T-helper 9 cell (primary cell): ENCODE measurements at regions not wholly inside any gene's neighbourhood (a gene's known extent, or its start where the extent isn't known, plus 50 kb on each side); places are given as distances from the start of the nearest gene placed in this dataset.

Source experiments
- DNase-seq: peaks from one replicate; pipeline ENCODE4 v3.0.0-alpha.2; 2020

DNA sequence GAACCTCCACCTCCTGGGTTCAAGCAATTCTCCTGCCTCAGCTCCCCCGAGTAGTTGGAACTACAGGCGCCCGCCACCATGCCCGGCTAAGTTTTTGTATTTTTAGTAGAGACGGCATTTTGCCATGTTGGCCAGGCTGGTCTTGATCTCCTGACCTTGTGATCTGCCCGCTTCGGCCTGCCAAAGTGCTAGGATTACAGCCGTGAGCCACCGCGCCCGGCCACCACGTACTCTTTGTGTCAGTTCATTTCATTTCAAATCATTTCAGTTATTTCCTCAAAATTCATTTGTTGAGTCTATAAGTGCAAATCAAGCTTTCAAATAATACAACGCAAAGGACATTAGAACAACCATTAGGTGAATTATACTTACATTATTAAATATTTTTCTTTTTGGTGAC is 943.8 kb downstream of the TYW1 start:
- DNase-seq = no peak

DNA sequence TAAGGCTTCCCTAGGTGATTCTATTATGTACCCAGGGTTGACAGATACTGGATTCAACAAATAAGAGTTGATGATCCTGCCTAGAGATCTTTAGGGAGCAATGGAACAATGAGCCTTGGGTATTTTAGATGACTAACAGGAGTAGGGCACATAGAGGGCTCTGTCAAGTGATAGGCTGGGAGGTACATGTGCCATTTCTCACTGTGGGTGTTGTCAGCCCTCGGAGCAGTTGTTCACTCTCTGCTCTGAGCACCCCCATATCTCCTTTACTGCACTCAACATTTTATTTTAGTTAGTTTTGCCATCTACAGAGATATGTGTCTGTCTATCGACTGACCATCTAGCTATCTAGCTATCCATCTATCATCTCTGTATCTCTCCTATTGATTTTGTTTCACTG is 950.6 kb downstream of the TYW1 start:
- no peak for DNase-seq

GRCh38 chr7:67947646-67948045 is 951.0 kb downstream of the TYW1 start:
- no peak for DNase-seq

DNA sequence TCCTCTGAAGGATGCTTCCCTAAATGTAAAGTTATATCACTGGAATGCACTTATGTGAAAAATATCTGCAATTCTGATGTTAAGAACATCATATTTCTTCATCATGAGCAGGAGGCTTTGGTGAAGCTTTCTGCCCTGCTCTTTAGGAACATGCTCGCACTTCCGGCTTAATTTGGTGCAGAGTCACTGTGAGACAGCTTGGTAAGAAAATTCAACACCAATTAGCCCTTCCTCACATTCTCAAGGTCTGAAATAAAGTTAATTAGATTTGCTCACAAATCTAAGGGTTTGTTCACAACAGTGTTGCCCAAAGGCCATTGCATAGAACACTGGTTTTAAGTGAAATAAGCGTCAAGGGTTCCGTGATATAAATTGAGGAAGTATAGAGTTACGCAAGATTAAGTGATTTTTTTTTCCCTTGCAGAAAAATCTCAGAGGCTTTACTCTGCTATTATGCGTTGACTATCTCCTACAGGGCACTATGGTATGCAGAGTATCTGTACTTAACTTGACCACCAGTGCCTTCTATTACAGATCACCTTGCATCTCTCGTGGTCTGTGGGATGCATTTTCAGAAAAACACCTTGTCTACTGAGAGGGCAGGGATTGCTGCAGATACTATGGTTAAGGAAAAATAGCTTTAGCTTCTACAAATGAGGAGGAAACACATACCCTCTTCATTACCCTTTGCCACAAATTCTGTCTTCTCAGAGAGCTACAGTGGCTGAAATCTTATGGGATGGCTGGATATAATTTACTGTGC is 953.9 kb downstream of the TYW1 start:
- DNase-seq = no peak

DNA sequence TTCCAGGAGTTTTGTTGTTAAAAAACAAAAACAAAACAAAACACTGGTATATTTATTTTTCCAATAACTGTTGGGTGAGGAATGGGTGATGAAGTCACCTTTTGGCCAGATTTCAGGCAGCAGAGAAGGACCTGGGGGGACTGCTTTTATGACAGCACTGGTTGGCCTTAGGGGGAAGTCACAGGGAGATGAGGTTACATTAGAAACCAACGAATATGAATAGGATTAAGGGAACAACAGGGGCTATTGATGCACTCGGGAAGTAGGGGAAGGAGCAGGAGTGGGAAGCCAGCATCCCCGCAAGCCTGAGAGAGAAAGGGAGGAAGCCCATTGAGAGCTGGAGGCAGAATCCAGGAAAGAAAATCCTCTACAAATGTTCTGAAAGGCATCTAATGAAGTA is 958.4 kb downstream of the TYW1 start:
- no peak for DNase-seq

- no peak for DNase-seq
Observed at GRCh38 chr7:67962863-67963262, 966.2 kb downstream of the TYW1 start.

DNA sequence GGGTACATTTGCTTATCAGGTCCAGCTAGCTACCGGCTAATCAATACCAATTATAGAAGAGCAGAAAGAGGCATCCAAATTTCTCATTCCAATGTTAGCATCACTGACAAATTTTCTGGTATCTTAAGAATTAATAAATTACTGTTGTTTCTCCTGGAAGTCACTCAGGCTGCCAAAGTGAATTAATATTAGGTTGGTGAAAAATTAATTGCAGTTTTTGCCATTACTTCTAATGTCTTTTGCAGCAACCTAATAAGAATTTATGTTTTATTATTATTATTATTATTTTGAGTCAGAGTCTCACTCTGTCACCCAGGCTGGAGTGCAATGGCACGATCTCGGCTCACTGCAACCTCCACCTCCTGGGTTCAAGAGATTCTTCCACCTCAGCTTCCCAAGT is 979.9 kb downstream of the TYW1 start:
- no peak for DNase-seq

GRCh38 chr7:67983486-67983885 is 986.9 kb downstream of the TYW1 start:
- DNase-seq = no peak

GRCh38 chr7:67984326-67984725 is 987.7 kb downstream of the TYW1 start:
- DNase-seq = no peak

DNA sequence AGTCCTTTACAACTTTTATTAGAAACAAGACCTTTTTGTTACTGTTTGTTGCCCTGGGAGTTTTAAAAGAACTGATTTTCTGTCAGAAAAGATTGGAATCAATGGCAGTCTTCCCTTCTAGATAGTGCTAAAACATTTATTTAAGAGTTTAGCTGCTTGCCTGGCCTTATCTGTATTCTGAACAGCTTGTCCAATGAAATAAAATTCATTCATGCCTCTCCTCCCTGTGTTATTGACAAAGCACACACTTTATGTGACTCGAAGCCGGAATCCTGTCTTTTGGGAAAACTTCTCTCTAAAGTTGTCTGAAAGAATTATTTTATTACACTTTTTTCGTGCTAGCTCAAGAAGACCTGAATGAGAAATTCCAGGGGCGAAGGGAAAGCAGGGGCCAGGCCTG is 992.5 kb downstream of the TYW1 start:
- no peak for DNase-seq

GRCh38 chr7:67990003-67990402 is 993.4 kb downstream of the TYW1 start:
- DNase-seq = no peak

- no peak for DNase-seq
Observed at GRCh38 chr7:67990716-67991115, 994.1 kb downstream of the TYW1 start.

- DNase-seq = no peak
Observed at GRCh38 chr7:67992287-67992686, 995.7 kb downstream of the TYW1 start.

GRCh38 chr7:68005992-68006391 is 1009.4 kb downstream of the TYW1 start:
- DNase-seq = no peak

DNA sequence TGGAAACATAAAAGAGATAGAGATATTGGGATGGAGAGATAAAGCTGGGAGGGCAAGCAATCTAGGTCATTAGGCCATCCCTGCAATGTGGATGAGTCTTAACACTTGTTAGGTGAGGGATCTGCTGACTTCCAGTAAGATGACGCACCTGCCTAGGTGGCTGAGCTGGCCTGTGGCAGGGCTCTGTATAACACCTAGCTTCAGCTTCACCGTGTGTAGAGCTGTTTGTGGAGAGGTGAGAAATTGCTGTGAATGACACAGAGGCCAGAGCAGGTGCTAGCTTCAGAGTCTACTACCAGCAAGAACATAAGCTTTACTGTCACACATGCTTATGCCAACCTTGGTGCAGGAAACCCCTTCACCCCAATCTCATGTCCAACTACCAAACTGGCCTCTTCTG is 1010.0 kb downstream of the TYW1 start:
- no peak for DNase-seq

GRCh38 chr7:68009716-68010115 is 1013.1 kb downstream of the TYW1 start:
- no peak for DNase-seq

DNA sequence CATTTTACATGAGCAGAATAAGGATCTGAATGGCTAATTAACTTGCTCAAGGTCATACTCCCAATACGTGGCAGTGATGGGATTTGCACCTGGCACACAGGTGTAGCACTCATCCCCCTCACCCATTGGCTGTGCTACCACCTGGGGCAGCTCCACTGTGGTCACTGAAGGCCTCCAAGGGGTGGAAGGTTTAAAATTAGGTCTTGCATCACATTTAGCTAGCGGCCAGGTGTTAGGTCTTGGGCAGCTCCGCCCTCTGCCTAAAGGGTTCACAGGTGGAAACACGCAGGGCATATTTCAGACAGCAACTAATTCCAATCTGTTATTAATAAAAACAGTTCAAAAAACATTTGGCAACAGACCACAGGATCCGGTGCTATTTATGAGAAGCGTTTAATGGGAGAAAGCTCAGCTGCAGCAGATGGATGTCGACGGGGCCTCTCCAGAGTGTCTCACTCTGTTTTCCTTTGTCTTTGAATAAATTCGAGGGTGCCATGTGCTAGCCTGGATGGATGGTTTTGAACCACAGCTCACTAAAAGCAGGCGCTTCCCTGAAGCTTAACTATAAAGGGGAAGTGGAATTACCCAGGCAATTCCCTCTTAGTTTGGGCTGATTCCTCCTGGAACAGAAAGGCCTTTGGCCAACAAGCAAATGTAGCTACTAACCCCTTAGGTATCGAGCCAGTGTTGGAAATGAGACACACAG is 1017.6 kb downstream of the TYW1 start:
- DNase-seq = no peak

- DNase-seq = no peak
Observed at GRCh38 chr7:68015122-68015977, 1018.7 kb downstream of the TYW1 start.

DNA sequence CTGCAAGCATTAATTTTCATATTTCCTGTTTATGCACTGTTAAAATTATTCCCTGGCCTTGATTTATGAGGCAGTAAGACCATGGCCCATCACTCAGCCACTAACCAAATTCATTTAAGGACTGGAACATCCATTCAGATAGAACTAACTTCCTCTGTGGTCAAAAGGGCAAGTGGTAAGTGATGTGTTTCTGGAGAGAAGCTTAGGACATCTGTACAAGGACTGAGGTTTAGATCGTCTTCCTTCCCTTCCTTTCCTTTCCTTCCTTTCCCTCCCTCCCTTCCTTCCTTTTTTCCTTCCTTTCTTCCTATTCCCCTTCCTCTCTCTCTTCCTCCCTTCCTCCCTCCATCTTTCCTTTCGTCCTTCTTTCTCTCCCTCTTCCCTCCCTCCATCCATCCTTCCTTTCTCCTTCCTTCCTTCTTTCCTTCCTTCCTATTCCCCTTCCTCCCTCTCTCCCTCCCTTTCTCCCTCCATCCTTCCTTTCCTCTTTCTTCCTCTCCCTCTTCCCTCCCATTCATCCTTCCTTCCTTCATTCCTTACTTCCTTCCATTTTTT is 1019.4 kb downstream of the TYW1 start:
- no peak for DNase-seq

DNA sequence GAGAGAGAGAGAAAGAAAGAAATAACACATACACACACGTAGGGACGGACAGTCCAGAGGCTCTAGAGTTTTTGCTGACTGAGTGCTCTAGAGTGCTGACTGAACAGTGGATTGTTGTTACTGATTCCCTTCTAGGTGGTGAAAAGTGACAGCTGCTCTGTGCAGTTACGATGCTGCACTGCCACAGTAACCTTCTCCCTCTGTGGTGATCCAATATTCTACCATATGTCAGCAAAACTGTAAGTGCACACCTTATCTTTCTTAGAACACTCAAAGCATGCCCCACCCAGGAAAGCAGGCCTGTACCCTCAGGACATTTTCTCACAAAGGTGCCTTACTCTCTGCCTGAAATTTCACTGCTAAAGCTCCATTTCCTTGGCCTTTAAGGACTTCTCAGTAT is 1023.5 kb downstream of the TYW1 start:
- no peak for DNase-seq

- no peak for DNase-seq
Observed at GRCh38 chr7:68025369-68025768, 1028.7 kb downstream of the TYW1 start.

- DNase-seq = no peak
Observed at GRCh38 chr7:68030530-68030929, 1033.9 kb downstream of the TYW1 start.
